Sigmoid colon (tissue), 6 donors: ENCODE measurements at regions not wholly inside any gene's neighbourhood (a gene's known extent, or its start where the extent isn't known, plus 50 kb on each side); places are given as distances from the start of the nearest gene placed in this dataset.

Source experiments
- DNase-seq: peaks from one replicate; pipeline ENCODE4 v3.0.0-alpha.2; 2019
- H3K27ac ChIP-seq, 4 donors: fragments of 200-600 bp; sonication (generic); one replicate each; pipeline ENCODE4 v1.5.1; 2016 to 2019; ENCODE audit warnings: mild to moderate bottlenecking in 1 of 4
- H3K27me3 ChIP-seq, 3 donors: fragments of 200-600 bp; sonication (generic); one replicate each; pipeline ENCODE4 v1.5.1; 2019; ENCODE audit warnings: mild to moderate bottlenecking in 1 of 3
- H3K36me3 ChIP-seq, 4 donors: fragments of 200-600 bp; sonication (generic); one replicate each; pipeline ENCODE4 v1.5.1; 2016 to 2019
- H3K4me1 ChIP-seq, 4 donors: fragments of 200-600 bp; sonication (generic); one replicate each; pipeline ENCODE4 v1.5.1; 2017 to 2019
- H3K4me3 ChIP-seq, 4 donors: fragments of 200-600 bp; sonication (generic); one replicate each; pipeline ENCODE4 v1.5.1; 2017 to 2019; ENCODE audit warnings: mild to moderate bottlenecking in 2 of 4, moderate library complexity in 1 of 4
- H3K9me3 ChIP-seq, 4 donors: fragments of 200-600 bp in 3 of 4; sonication (generic) in 3 of 4; one replicate each; pipeline versions ENCODE4 v1.5.1 to v1.6.1; 2013 to 2019
- EP300 ChIP-seq, 4 donors: sonication (generic); formaldehyde crosslinking; IDR thresholded peaks; one replicate each; pipeline ENCODE4 v1.6.1; 2017; ENCODE audit warnings: antibody characterized with exemption in 4 of 4
- POLR2A ChIP-seq, 2 donors: fragments of 450-650 bp; IDR thresholded peaks; one replicate each; pipeline ENCODE4 v1.6.1; 2016; ENCODE audit warnings: antibody characterized with exemption in 2 of 2, mild to moderate bottlenecking in 2 of 2, moderate library complexity in 2 of 2
- POLR2AphosphoS5 ChIP-seq, 4 donors: sonication (generic); formaldehyde crosslinking; IDR thresholded peaks; one replicate each; pipeline ENCODE4 v1.6.1; 2017; ENCODE audit warnings: antibody characterized with exemption in 4 of 4
- WGBS, 2 donors: extraction: QIAGEN DNeasy Blood & Tissue Kit; methylation state at CpG; one replicate each; pipeline ENCODE4 v1.1.7; 2013; 5-methylcytosine and 5-hydroxymethylcytosine counted together
- intact Hi-C: fragments of 100-400 bp; cut with DNase I; formaldehyde crosslinking; loops from one replicate; pipeline ENCODE4 v1.15.1; 2023
- TF ChIP-seq, protein P1 (sequence below), 4 experiments: fragments of 450-650 bp in 3 of 4; fragments of 200-600 bp in 1 of 4; IDR thresholded peaks; one replicate each; pipeline ENCODE4 v1.5.1; 2016 to 2019; ENCODE audit warnings: antibody characterized with exemption in 4 of 4, mild to moderate bottlenecking in 3 of 4, moderate library complexity in 2 of 4
- donor health status: healthy with polysubstance abuse.
- donor health status: healthy.

DNA sequence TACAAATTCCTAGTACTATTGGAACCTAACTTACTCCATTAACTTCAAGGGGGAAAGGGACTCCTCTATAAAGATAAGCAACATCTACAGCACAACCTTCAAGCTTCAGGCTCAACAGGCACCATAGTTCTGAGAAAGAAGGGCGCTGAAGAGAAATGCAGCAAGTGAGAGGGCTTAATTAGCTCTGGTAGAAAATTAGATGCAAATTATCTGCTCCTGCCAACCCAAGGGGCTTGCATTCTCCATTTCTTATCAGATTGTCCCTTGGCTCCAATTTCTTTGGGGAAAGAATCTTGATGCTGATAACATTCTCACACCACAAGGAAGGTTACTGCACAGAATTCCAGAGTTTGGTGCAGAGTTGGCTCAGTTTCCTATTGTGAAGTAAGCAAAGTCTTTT is 214.6 kb downstream of the GABRG2 start:
- DNase-seq, result no peak
- H3K27ac ChIP-seq, result no peak overlapping the region
- 80 to 84% methylated on average over 1 of the region's 1 CpG for WGBS, 2 donors
- H3K4me3 ChIP-seq, result no peak overlapping the region
- H3K4me1 ChIP-seq, result no peaks in the 10 kb centered on the region
- no peaks in the 10 kb centered on the region for H3K9me3 ChIP-seq
- intact Hi-C loops, result no loop called here
- TF ChIP-seq POLR2AphosphoS5 (IDR thresholded peaks at IDR 0.05) (no peak), POLR2A (IDR thresholded peaks at IDR 0.05) (no peak), EP300 (IDR thresholded peaks at IDR 0.05) (no peak)
- TF ChIP-seq, protein P1, sequence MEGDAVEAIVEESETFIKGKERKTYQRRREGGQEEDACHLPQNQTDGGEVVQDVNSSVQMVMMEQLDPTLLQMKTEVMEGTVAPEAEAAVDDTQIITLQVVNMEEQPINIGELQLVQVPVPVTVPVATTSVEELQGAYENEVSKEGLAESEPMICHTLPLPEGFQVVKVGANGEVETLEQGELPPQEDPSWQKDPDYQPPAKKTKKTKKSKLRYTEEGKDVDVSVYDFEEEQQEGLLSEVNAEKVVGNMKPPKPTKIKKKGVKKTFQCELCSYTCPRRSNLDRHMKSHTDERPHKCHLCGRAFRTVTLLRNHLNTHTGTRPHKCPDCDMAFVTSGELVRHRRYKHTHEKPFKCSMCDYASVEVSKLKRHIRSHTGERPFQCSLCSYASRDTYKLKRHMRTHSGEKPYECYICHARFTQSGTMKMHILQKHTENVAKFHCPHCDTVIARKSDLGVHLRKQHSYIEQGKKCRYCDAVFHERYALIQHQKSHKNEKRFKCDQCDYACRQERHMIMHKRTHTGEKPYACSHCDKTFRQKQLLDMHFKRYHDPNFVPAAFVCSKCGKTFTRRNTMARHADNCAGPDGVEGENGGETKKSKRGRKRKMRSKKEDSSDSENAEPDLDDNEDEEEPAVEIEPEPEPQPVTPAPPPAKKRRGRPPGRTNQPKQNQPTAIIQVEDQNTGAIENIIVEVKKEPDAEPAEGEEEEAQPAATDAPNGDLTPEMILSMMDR (IDR thresholded peaks at IDR 0.05), result no peak
- H3K36me3 ChIP-seq, result no peaks in the 10 kb centered on the region
- no peaks in the 10 kb centered on the region for H3K27me3 ChIP-seq

DNA sequence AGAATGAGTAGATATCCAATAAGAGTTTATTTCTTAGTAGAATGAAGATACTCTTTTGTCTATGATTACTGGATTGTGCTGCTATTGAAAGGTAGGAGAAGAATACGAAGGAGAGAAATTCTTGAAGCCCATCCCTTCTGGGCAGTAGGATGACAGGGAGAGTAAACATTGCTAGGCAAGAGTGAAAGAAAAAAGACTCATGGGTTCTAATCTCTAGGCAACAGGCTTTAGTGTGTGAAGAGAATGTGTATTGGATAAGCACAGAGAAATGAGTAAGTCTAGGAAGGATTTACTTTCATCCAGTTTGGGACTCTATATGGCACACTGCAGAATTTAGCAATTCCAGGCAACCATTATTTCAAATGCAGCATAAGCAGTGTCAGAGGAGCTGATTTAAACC is 216.0 kb downstream of the GABRG2 start:
- Histone ChIP-seq H3K9me3 (no peaks in the 10 kb centered on the region), H3K4me3 (no peak overlapping the region), H3K27ac (no peak overlapping the region), H3K36me3 (no peaks in the 10 kb centered on the region), H3K4me1 (no peaks in the 10 kb centered on the region), H3K27me3 (no peaks in the 10 kb centered on the region)
- intact Hi-C loops, result no loop called here
- WGBS, 2 donors, result 0% methylated on average over 1 of the region's 1 CpG
- TF ChIP-seq POLR2AphosphoS5 (IDR thresholded peaks at IDR 0.05), result no peak
- TF ChIP-seq EP300 (IDR thresholded peaks at IDR 0.05), result no peak
- no peak for TF ChIP-seq POLR2A (IDR thresholded peaks at IDR 0.05)
- TF ChIP-seq, protein P1 (IDR thresholded peaks at IDR 0.05), result no peak
- no peak for DNase-seq

- intact Hi-C loops, result no loop called here
- Histone ChIP-seq H3K9me3 (no peaks in the 10 kb centered on the region), H3K36me3 (no peaks in the 10 kb centered on the region), H3K27ac (no peak overlapping the region), H3K4me1 (no peaks in the 10 kb centered on the region), H3K4me3 (no peak overlapping the region), H3K27me3 (no peaks in the 10 kb centered on the region)
- no peak for TF ChIP-seq POLR2A (IDR thresholded peaks at IDR 0.05)
- TF ChIP-seq EP300 (IDR thresholded peaks at IDR 0.05), result no peak
- TF ChIP-seq POLR2AphosphoS5 (IDR thresholded peaks at IDR 0.05), result no peak
- TF ChIP-seq, protein P1 (IDR thresholded peaks at IDR 0.05), result no peak
- DNase-seq, result no peak
- 49 to 59% methylated on average over 4 of the region's 4 CpGs for WGBS, 2 donors
These were observed 221.2 kb downstream of the GABRG2 start for GRCh38 chr5:162288647-162289296.

DNA sequence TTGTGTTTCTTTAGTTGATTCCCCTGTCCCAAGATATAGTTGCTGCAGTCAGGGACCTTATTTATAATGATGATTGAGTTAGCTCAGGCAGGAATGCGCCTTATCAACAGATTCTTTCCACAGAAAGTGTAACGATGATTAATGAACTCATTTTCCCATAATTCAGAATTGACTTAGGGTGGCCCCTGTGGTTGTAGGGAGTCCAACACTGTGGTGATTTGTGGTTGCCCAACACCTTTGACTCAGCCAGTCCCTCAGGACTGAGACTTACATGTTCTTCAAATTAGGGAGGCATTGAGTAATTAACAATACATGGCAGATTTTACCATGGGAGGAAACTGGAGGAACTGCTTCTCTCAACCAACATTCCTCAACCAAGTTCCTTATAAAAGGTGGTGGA is 221.9 kb downstream of the GABRG2 start:
- Histone ChIP-seq H3K4me1 (no peaks in the 10 kb centered on the region), H3K4me3 (no peak overlapping the region), H3K27me3 (no peaks in the 10 kb centered on the region), H3K27ac (no peak overlapping the region), H3K36me3 (no peaks in the 10 kb centered on the region), H3K9me3 (no peaks in the 10 kb centered on the region)
- intact Hi-C loops, result no loop called here
- TF ChIP-seq POLR2A (IDR thresholded peaks at IDR 0.05), result no peak
- TF ChIP-seq EP300 (IDR thresholded peaks at IDR 0.05), result no peak
- TF ChIP-seq, protein P1 (IDR thresholded peaks at IDR 0.05), result no peak
- 38 to 40% methylated on average over 2 of the region's 2 CpGs for WGBS, 2 donors
- no peak for DNase-seq

DNA sequence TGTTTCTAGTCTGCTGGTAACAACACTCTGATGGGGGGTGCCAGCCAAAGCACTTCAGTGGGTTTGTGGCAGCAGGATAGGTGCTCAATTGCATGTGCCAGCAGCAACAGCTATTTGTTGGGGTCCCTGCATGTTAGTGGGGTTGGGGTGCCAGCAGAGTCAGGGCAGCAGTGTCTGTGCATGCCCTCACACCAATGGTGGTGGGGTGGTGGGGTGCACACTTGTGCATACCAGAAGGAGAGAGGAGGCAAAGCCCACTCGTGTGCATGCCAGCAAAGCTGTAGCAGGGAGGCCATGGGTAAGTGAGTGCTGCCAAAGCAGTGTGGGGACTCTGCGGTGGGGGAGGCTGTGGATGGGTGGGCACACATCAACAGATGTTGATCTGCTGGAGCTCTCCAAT is 232.2 kb downstream of the GABRG2 start:
- intact Hi-C loops, result no loop called here
- no peaks in the 10 kb centered on the region for H3K27me3 ChIP-seq
- TF ChIP-seq POLR2A (IDR thresholded peaks at IDR 0.05) (no peak), EP300 (IDR thresholded peaks at IDR 0.05) (no peak), POLR2AphosphoS5 (IDR thresholded peaks at IDR 0.05) (no peak)
- TF ChIP-seq, protein P1 (IDR thresholded peaks at IDR 0.05), result no peak
- no peaks in the 10 kb centered on the region for H3K9me3 ChIP-seq
- 83 to 89% methylated on average over 2 of the region's 2 CpGs for WGBS, 2 donors
- no peaks in the 10 kb centered on the region for H3K4me1 ChIP-seq
- no peak overlapping the region for H3K27ac ChIP-seq
- no peaks in the 10 kb centered on the region for H3K36me3 ChIP-seq
- no peak for DNase-seq
- H3K4me3 ChIP-seq, result no peak overlapping the region
